Erythroblast (primary cell): ENCODE measurements at regions not wholly inside any gene's neighbourhood (a gene's known extent, or its start where the extent isn't known, plus 50 kb on each side); places are given as distances from the start of the nearest gene placed in this dataset.

Experiments used
- GATA1 ChIP-seq: IDR thresholded peaks from 2 replicates; pipeline ENCODE4 v1.6.1; 2011; ENCODE audit warnings: low read depth, mild to moderate bottlenecking, control low read depth, low read length, moderate library complexity
- POLR2A ChIP-seq: IDR thresholded peaks from 2 replicates; pipeline ENCODE4 v1.6.1; 2011; ENCODE audit warnings: mild to moderate bottlenecking, low read length

DNA sequence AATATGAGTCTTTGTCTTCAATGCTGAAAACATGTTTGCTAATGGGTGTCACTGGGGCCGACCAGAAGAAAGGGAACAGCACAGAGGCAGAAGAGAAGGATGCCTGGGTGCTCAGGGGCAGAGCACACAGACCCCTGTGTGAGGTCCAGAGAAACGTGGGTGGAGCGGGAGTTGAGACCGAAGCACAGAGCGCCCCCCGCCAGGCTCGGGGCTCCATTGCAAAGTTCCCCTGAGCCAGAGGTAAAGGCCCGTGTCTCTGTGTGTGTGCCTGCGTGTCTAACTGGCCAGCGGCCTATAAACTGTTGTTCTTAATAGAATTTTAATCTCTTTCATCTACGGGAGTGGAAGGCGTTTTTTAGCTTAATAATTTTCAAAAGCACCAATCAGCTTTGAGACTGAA is 343.1 kb downstream of the TEX29 start:
- TF ChIP-seq POLR2A (no peak), GATA1 (no peak)
